Testis (tissue), 2 donors: ENCODE measurements at regions not wholly inside any gene's neighbourhood (a gene's known extent, or its start where the extent isn't known, plus 50 kb on each side); places are given as distances from the start of the nearest gene placed in this dataset.

Experiments used
- DNase-seq: peaks from one replicate; pipeline ENCODE4 v3.0.0-alpha.2; 2019
- H3K27ac ChIP-seq, 2 donors: fragments of 200-600 bp; sonication (generic); one replicate each; pipeline ENCODE4 v1.5.1; 2019
- H3K27me3 ChIP-seq: fragments of 200-600 bp; sonication (generic); one replicate; pipeline ENCODE4 v1.5.1; 2019
- H3K36me3 ChIP-seq: fragments of 200-600 bp; sonication (generic); one replicate; pipeline ENCODE4 v1.5.1; 2017; ENCODE audit warnings: low read depth; ENCODE audit errors: missing control alignments
- H3K4me1 ChIP-seq: fragments of 200-600 bp; sonication (generic); one replicate; pipeline ENCODE4 v1.5.1; 2019
- H3K4me3 ChIP-seq, 2 donors: fragments of 200-600 bp; sonication (generic); one replicate each; pipeline ENCODE4 v1.5.1; 2017 to 2019
- H3K9me3 ChIP-seq: fragments of 200-600 bp; sonication (generic); one replicate; pipeline ENCODE4 v1.5.1; 2017
- CTCF ChIP-seq, 3 experiments: fragments of 450-650 bp in 2 of 3; fragments of 200-600 bp in 1 of 3; sonication (generic) in 1 of 3; IDR thresholded peaks; one replicate each; pipeline ENCODE4 v1.5.1; 2016 to 2019; ENCODE audit warnings: antibody characterized with exemption in 3 of 3, mild to moderate bottlenecking in 2 of 3, moderate library complexity in 1 of 3
- POLR2A ChIP-seq: fragments of 450-650 bp; IDR thresholded peaks from one replicate; pipeline ENCODE4 v1.6.1; 2017; ENCODE audit warnings: antibody characterized with exemption, mild to moderate bottlenecking, moderate library complexity
- WGBS, 2 donors: methylation state at CpG; one replicate each; pipeline ENCODE4 v1.1.5; 2018; 5-methylcytosine and 5-hydroxymethylcytosine counted together
- intact Hi-C: fragments of 100-400 bp; cut with DNase I; formaldehyde crosslinking; loops from one replicate; pipeline ENCODE4 v1.15.1; 2023; ENCODE audit warnings: low total_unique reads

DNA sequence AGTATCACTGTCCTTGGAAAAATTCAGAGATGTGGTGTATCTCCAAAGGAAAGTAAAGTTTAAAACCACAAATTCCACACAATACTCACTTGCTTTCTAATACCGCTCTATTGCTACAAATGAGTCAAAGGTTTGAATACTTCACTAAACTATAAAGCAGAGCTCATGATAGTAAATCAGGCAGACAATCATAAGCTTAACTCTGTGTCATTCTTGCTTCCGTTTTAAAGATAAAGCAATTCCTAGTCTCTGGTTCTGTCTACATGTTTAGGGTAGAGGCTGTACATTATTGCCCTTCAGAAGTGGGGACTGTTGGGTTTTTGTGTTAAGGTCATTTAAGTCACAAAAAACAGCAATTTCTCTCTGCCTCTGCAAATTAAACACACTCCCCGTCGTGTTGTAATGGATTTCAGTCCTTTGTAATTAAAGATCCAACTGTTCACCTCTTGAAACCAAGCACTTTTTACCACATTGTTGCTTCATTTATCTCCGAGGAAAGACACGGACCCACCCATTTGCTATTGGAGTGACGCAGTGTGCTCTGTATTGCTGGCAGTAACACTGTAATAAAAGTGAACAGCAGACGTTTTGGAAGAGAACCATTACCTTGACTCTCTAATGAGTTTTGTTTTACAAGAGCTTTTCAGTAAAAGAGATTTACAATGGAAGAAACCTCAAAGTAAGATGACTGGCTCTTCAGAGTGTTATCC is 83.1 kb upstream of the CNTNAP4 start:
- no peaks in the 10 kb centered on the region for H3K27me3 ChIP-seq
- no peaks in the 10 kb centered on the region for H3K36me3 ChIP-seq
- no peak for DNase-seq
- H3K9me3 ChIP-seq = no peaks in the 10 kb centered on the region
- 17 to 24% methylated on average over 8 of the region's 8 CpGs for WGBS, 2 donors
- H3K4me1 ChIP-seq = no peaks in the 10 kb centered on the region
- TF ChIP-seq CTCF (IDR thresholded peaks at IDR 0.05) = no peak
- no peak overlapping the region for H3K27ac ChIP-seq
- intact Hi-C loops = no loop called here
- H3K4me3 ChIP-seq = no peak overlapping the region

- DNase-seq = no peak
- TF ChIP-seq POLR2A = no peak
- no peak for TF ChIP-seq CTCF (IDR thresholded peaks at IDR 0.05)
- Histone ChIP-seq H3K4me3 (no peak overlapping the region), H3K27ac (no peak overlapping the region), H3K4me1 (no peaks in the 10 kb centered on the region), H3K9me3 (no peaks in the 10 kb centered on the region), H3K36me3 (no peaks in the 10 kb centered on the region), H3K27me3 (no peaks in the 10 kb centered on the region)
- intact Hi-C loops = no loop called here
- WGBS, 2 donors = 29 to 33% methylated on average over 2 of the region's 2 CpGs
Measured at GRCh38 chr16:76194616-76195015, 82.6 kb upstream of the CNTNAP4 start.

GRCh38 chr16:76195056-76195455 is 82.1 kb upstream of the CNTNAP4 start:
- TF ChIP-seq CTCF (IDR thresholded peaks at IDR 0.05) (no peak), POLR2A (no peak)
- Histone ChIP-seq H3K4me3 (no peak overlapping the region), H3K27ac (no peak overlapping the region), H3K27me3 (no peaks in the 10 kb centered on the region), H3K9me3 (no peaks in the 10 kb centered on the region), H3K4me1 (no peaks in the 10 kb centered on the region), H3K36me3 (no peaks in the 10 kb centered on the region)
- DNase-seq = no peak
- intact Hi-C loops = no loop called here
- WGBS, 2 donors = 64 to 76% methylated on average over 3 of the region's 3 CpGs

- 42 to 51% methylated on average over 2 of the region's 2 CpGs for WGBS, 2 donors
- no peak overlapping the region for H3K4me3 ChIP-seq
- H3K36me3 ChIP-seq = no peaks in the 10 kb centered on the region
- H3K4me1 ChIP-seq = no peaks in the 10 kb centered on the region
- H3K27me3 ChIP-seq = no peaks in the 10 kb centered on the region
- intact Hi-C loops = no loop called here
- no peak for DNase-seq
- no peak overlapping the region for H3K27ac ChIP-seq
- no peaks in the 10 kb centered on the region for H3K9me3 ChIP-seq
- TF ChIP-seq CTCF (IDR thresholded peaks at IDR 0.05) = no peak
- TF ChIP-seq POLR2A = no peak
Measured at GRCh38 chr16:76195648-76196047, 81.6 kb upstream of the CNTNAP4 start.

DNA sequence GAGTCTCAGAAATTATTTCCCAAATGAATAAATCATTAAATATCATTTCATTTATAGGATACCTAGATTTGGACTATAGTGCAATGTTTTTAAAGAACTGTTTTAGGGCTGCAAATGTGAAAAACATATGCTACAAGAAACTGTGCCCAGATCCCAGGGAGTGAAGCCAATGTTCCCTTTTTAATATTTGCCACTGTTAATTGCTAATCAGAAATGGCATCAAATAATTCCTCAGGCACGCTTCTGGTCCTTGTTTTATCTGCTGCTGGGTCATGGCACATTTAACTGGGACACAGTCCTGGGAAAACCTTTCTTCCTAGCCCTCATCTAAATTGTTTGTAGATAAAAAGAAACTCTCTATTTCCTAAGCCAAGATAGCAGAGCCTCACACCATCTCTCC is 79.3 kb upstream of the CNTNAP4 start:
- DNase-seq = no peak
- no peaks in the 10 kb centered on the region for H3K27me3 ChIP-seq
- no peaks in the 10 kb centered on the region for H3K9me3 ChIP-seq
- no peak overlapping the region for H3K27ac ChIP-seq
- intact Hi-C loops = no loop called here
- H3K4me3 ChIP-seq = no peak overlapping the region
- no peaks in the 10 kb centered on the region for H3K36me3 ChIP-seq
- WGBS, 2 donors = 38 to 53% methylated on average over 1 of the region's 1 CpG
- H3K4me1 ChIP-seq = no peaks in the 10 kb centered on the region
- TF ChIP-seq POLR2A = no peak
- no peak for TF ChIP-seq CTCF (IDR thresholded peaks at IDR 0.05)
